ENCODE measurements at regions not wholly inside any gene's neighbourhood (a gene's known extent, or its start where the extent isn't known, plus 50 kb on each side); places are given as distances from the start of the nearest gene placed in this dataset.

DNA sequence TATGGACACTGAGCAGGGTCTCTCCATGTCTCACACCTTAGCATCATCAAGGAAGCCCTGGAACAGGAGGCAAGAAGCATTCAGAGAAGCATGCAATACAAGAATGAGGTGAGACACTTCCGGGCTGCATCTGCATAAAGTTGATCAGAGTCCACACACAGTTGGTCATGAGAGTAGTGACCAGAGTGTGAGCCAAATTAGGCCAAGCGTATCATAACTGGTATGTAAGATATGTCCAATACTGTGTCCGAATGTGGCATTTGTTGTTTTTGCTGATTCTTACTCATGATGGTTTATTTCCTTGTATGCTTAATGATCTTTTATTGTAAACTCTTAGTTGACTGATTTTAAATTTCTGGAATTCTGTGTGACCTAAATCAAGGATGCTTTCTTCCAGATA, 315.7 kb downstream of the INSC start:
- TF ChIP-seq EZH2 (IDR thresholded peaks at IDR 0.05; ENCODE audit: borderline replicate concordance, low read depth, low read length, poor library complexity, severe bottlenecking) = no peak
- TF ChIP-seq, protein P1, sequence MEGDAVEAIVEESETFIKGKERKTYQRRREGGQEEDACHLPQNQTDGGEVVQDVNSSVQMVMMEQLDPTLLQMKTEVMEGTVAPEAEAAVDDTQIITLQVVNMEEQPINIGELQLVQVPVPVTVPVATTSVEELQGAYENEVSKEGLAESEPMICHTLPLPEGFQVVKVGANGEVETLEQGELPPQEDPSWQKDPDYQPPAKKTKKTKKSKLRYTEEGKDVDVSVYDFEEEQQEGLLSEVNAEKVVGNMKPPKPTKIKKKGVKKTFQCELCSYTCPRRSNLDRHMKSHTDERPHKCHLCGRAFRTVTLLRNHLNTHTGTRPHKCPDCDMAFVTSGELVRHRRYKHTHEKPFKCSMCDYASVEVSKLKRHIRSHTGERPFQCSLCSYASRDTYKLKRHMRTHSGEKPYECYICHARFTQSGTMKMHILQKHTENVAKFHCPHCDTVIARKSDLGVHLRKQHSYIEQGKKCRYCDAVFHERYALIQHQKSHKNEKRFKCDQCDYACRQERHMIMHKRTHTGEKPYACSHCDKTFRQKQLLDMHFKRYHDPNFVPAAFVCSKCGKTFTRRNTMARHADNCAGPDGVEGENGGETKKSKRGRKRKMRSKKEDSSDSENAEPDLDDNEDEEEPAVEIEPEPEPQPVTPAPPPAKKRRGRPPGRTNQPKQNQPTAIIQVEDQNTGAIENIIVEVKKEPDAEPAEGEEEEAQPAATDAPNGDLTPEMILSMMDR (conservative IDR thresholded peaks at IDR 0.05; ENCODE audit: low read depth, low read length) = no peak
- no peaks in the 10 kb centered on the region for H3K4me1 ChIP-seq (ENCODE audit: insufficient read depth, low read length, poor library complexity, severe bottlenecking)
- H3K36me3 ChIP-seq (ENCODE audit: insufficient read depth, low read length, poor library complexity, severe bottlenecking) = no peaks in the 10 kb centered on the region
- H3K27ac ChIP-seq (ENCODE audit: low read depth, low read length, poor library complexity, severe bottlenecking) = no peak overlapping the region
- H3K9me3 ChIP-seq (ENCODE audit: low read depth, low read length, poor library complexity, severe bottlenecking) = no peaks in the 10 kb centered on the region
- DNase-seq (ENCODE audit: low spot score) = no peak
- POLR2A ChIA-PET (ENCODE audit: low non-redundant PET) = no interaction called here
- no TSS peak for BruUV-seq (replicated peaks)
- H3K4me3 ChIP-seq (ENCODE audit: low read depth, low read length, poor library complexity, severe bottlenecking) = no peak overlapping the region
- no peaks in the 10 kb centered on the region for H3K27me3 ChIP-seq (replicated peaks; ENCODE audit: insufficient read depth, low read depth, low read length, poor library complexity)
- intact Hi-C loops (cut with micrococcal nuclease; ENCODE audit: unreplicated experiment) = no loop called here
- CTCF ChIA-PET = no interaction called here

DNA sequence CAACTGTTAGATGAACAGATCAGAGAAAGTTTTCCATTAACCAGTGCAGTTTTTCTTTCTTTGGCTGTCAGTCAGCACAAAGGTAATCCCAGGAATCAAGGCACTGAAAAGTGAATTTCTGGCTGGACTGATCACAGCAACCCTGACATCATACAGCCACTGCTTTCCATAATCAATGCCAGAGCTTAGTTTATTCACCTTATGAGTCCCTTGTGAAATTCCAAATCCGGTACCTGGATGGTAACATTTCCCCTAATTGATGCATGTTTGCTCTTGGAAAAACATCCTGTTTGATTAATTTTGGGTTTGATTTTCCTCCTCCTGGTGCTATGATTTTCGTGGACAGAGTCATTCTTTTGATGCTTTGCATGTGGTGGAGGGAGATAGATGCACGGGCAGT, 319.8 kb downstream of the INSC start:
- no TSS peak for BruUV-seq (replicated peaks)
- Histone ChIP-seq H3K4me3 (ENCODE audit: low read depth, low read length, poor library complexity, severe bottlenecking) (no peak overlapping the region), H3K9me3 (ENCODE audit: low read depth, low read length, poor library complexity, severe bottlenecking) (no peaks in the 10 kb centered on the region), H3K36me3 (ENCODE audit: insufficient read depth, low read length, poor library complexity, severe bottlenecking) (no peaks in the 10 kb centered on the region), H3K27me3 (replicated peaks; ENCODE audit: insufficient read depth, low read depth, low read length, poor library complexity) (no peaks in the 10 kb centered on the region), H3K4me1 (ENCODE audit: insufficient read depth, low read length, poor library complexity, severe bottlenecking) (no peaks in the 10 kb centered on the region), H3K27ac (ENCODE audit: low read depth, low read length, poor library complexity, severe bottlenecking) (no peak overlapping the region)
- CTCF ChIA-PET = no interaction called here
- no peak for DNase-seq (ENCODE audit: low spot score)
- intact Hi-C loops (cut with micrococcal nuclease; ENCODE audit: unreplicated experiment) = no loop called here
- POLR2A ChIA-PET (ENCODE audit: low non-redundant PET) = no interaction called here
- no peak for TF ChIP-seq EZH2 (IDR thresholded peaks at IDR 0.05; ENCODE audit: borderline replicate concordance, low read depth, low read length, poor library complexity, severe bottlenecking)
- TF ChIP-seq, protein P1 (conservative IDR thresholded peaks at IDR 0.05; ENCODE audit: low read depth, low read length) = no peak

DNA sequence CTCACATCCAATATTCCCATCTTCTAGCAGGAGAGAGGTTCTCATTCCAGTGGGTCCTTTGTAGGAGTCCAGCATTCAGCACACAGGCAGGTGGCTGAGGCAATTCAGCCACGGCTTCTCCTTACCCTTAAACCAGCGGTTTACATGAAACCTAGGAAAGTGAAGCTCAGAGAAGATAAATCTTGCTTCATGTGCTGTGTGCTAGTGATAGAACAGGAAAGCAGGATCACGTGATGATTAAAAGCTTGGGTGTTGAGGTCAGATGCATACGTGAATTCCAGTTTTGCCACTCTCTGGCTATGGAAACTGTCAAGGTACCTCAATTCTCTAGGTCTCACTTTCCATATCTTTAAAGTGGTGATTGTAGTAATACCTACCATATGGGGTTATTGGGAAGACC, 331.6 kb downstream of the INSC start:
- H3K27ac ChIP-seq (ENCODE audit: low read depth, low read length, poor library complexity, severe bottlenecking) = no peak overlapping the region
- POLR2A ChIA-PET (ENCODE audit: low non-redundant PET) = no interaction called here
- TF ChIP-seq, protein P1 (conservative IDR thresholded peaks at IDR 0.05; ENCODE audit: low read depth, low read length) = no peak
- no peak for TF ChIP-seq EZH2 (IDR thresholded peaks at IDR 0.05; ENCODE audit: borderline replicate concordance, low read depth, low read length, poor library complexity, severe bottlenecking)
- no TSS peak for BruUV-seq (replicated peaks)
- DNase-seq (ENCODE audit: low spot score) = no peak
- intact Hi-C loops (cut with micrococcal nuclease; ENCODE audit: unreplicated experiment) = no loop called here
- no peaks in the 10 kb centered on the region for H3K9me3 ChIP-seq (ENCODE audit: low read depth, low read length, poor library complexity, severe bottlenecking)
- H3K36me3 ChIP-seq (ENCODE audit: insufficient read depth, low read length, poor library complexity, severe bottlenecking) = no peaks in the 10 kb centered on the region
- CTCF ChIA-PET = no interaction called here
- peaks cover 3% of the 10 kb centered on the region for H3K27me3 ChIP-seq (replicated peaks; ENCODE audit: insufficient read depth, low read depth, low read length, poor library complexity)
- H3K4me1 ChIP-seq (ENCODE audit: insufficient read depth, low read length, poor library complexity, severe bottlenecking) = no peaks in the 10 kb centered on the region
- no peak overlapping the region for H3K4me3 ChIP-seq (ENCODE audit: low read depth, low read length, poor library complexity, severe bottlenecking)
